ENCODE measurements at regions not wholly inside any gene's neighbourhood (a gene's known extent, or its start where the extent isn't known, plus 50 kb on each side); places are given as distances from the start of the nearest gene placed in this dataset.

- WGBS (ENCODE audit: insufficient coverage, insufficient read length) = no CpG with 5 or more reads among the region's 3 CpGs
- H3K36me3 ChIP-seq (ENCODE audit: control insufficient read depth, insufficient read depth, low read length) = no peaks in the 10 kb centered on the region
- no peaks in the 10 kb centered on the region for H3K9me3 ChIP-seq (ENCODE audit: control insufficient read depth, insufficient read depth, low read length)
- H3K4me3 ChIP-seq (ENCODE audit: low read length) = no peak overlapping the region
- no peaks in the 10 kb centered on the region for H3K27me3 ChIP-seq (ENCODE audit: control insufficient read depth, insufficient read depth, low read length)
- H3K27ac ChIP-seq (ENCODE audit: low read length) = no peak overlapping the region
- DNase-seq (ENCODE audit: low read depth, low spot score) = no peak
- H3K4me1 ChIP-seq (ENCODE audit: control insufficient read depth, insufficient read depth, low read length) = no peaks in the 10 kb centered on the region
Measured at GRCh38 chr7:82629583-82629982, 186.0 kb upstream of the CACNA2D1 start.

- Histone ChIP-seq H3K4me1 (ENCODE audit: control insufficient read depth, insufficient read depth, low read length) (no peaks in the 10 kb centered on the region), H3K36me3 (ENCODE audit: control insufficient read depth, insufficient read depth, low read length) (no peaks in the 10 kb centered on the region), H3K27me3 (ENCODE audit: control insufficient read depth, insufficient read depth, low read length) (no peaks in the 10 kb centered on the region), H3K4me3 (ENCODE audit: low read length) (no peak overlapping the region), H3K9me3 (ENCODE audit: control insufficient read depth, insufficient read depth, low read length) (no peaks in the 10 kb centered on the region), H3K27ac (ENCODE audit: low read length) (no peak overlapping the region)
- WGBS (ENCODE audit: insufficient coverage, insufficient read length) = no CpG with 5 or more reads among the region's 2 CpGs
- DNase-seq (ENCODE audit: low read depth, low spot score) = no peak
Measured at GRCh38 chr7:82625377-82625776, 181.8 kb upstream of the CACNA2D1 start.

DNA sequence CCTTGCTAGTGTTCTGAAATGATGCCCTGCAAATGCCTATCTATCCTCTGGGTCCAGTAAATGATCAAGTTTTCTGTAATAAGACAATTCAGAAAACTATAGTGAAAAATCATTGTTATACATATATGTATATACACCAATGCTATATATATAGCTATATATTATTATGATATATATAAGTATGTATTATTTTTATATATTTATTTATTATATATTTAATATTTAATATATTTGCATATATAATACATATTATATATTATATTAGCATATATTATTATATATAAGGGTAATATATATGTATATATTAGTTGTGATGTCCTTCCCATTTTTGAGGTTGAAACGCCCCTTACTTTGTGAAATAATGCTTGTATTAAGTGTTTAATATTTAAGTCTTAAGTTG is 181.4 kb upstream of the CACNA2D1 start:
- H3K27me3 ChIP-seq (ENCODE audit: control insufficient read depth, insufficient read depth, low read length) = no peaks in the 10 kb centered on the region
- no peaks in the 10 kb centered on the region for H3K9me3 ChIP-seq (ENCODE audit: control insufficient read depth, insufficient read depth, low read length)
- WGBS (ENCODE audit: insufficient coverage, insufficient read length) = no CpG with 5 or more reads among the region's 1 CpG
- H3K27ac ChIP-seq (ENCODE audit: low read length) = no peak overlapping the region
- no peak overlapping the region for H3K4me3 ChIP-seq (ENCODE audit: low read length)
- no peaks in the 10 kb centered on the region for H3K36me3 ChIP-seq (ENCODE audit: control insufficient read depth, insufficient read depth, low read length)
- DNase-seq (ENCODE audit: low read depth, low spot score) = no peak
- H3K4me1 ChIP-seq (ENCODE audit: control insufficient read depth, insufficient read depth, low read length) = no peaks in the 10 kb centered on the region

DNA sequence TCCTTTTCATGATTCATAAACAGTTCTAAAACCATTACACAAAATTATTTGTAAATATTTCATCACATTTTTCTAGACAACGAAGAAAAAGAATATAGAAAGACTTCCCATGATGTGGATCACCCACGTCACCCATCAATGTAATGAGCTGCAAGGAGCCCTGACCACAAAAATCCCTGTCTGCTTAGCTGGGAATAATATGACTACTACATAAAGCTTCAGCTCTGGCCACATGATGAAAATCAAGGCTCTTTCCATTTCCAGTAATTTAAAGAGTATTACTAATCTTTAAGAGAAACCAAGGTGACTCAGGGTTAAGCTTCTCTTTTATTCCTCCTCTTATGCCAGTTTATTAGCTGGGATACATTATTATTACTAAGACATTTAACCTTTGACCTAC is 180.8 kb upstream of the CACNA2D1 start:
- H3K4me1 ChIP-seq (ENCODE audit: control insufficient read depth, insufficient read depth, low read length) = no peaks in the 10 kb centered on the region
- H3K4me3 ChIP-seq (ENCODE audit: low read length) = no peak overlapping the region
- H3K36me3 ChIP-seq (ENCODE audit: control insufficient read depth, insufficient read depth, low read length) = no peaks in the 10 kb centered on the region
- H3K9me3 ChIP-seq (ENCODE audit: control insufficient read depth, insufficient read depth, low read length) = no peaks in the 10 kb centered on the region
- no peak overlapping the region for H3K27ac ChIP-seq (ENCODE audit: low read length)
- H3K27me3 ChIP-seq (ENCODE audit: control insufficient read depth, insufficient read depth, low read length) = no peaks in the 10 kb centered on the region
- DNase-seq (ENCODE audit: low read depth, low spot score) = no peak
- no CpG with 5 or more reads among the region's 2 CpGs for WGBS (ENCODE audit: insufficient coverage, insufficient read length)

- no peak overlapping the region for H3K27ac ChIP-seq (ENCODE audit: low read length)
- H3K27me3 ChIP-seq (ENCODE audit: control insufficient read depth, insufficient read depth, low read length) = no peaks in the 10 kb centered on the region
- H3K4me1 ChIP-seq (ENCODE audit: control insufficient read depth, insufficient read depth, low read length) = no peaks in the 10 kb centered on the region
- H3K9me3 ChIP-seq (ENCODE audit: control insufficient read depth, insufficient read depth, low read length) = no peaks in the 10 kb centered on the region
- no peak for DNase-seq (ENCODE audit: low read depth, low spot score)
- H3K4me3 ChIP-seq (ENCODE audit: low read length) = no peak overlapping the region
- H3K36me3 ChIP-seq (ENCODE audit: control insufficient read depth, insufficient read depth, low read length) = no peaks in the 10 kb centered on the region
Measured at GRCh38 chr7:82623812-82624211, 180.2 kb upstream of the CACNA2D1 start.

GRCh38 chr7:82617156-82617555 is 173.6 kb upstream of the CACNA2D1 start:
- Histone ChIP-seq H3K27me3 (ENCODE audit: control insufficient read depth, insufficient read depth, low read length) (no peaks in the 10 kb centered on the region), H3K4me3 (ENCODE audit: low read length) (no peak overlapping the region), H3K36me3 (ENCODE audit: control insufficient read depth, insufficient read depth, low read length) (no peaks in the 10 kb centered on the region), H3K4me1 (ENCODE audit: control insufficient read depth, insufficient read depth, low read length) (no peaks in the 10 kb centered on the region), H3K9me3 (ENCODE audit: control insufficient read depth, insufficient read depth, low read length) (no peaks in the 10 kb centered on the region), H3K27ac (ENCODE audit: low read length) (no peak overlapping the region)
- WGBS (ENCODE audit: insufficient coverage, insufficient read length) = no CpG with 5 or more reads among the region's 1 CpG
- no peak for DNase-seq (ENCODE audit: low read depth, low spot score)

GRCh38 chr7:82616059-82616728 is 172.6 kb upstream of the CACNA2D1 start:
- Histone ChIP-seq H3K27me3 (ENCODE audit: control insufficient read depth, insufficient read depth, low read length) (no peaks in the 10 kb centered on the region), H3K4me3 (ENCODE audit: low read length) (no peak overlapping the region), H3K36me3 (ENCODE audit: control insufficient read depth, insufficient read depth, low read length) (no peaks in the 10 kb centered on the region), H3K4me1 (ENCODE audit: control insufficient read depth, insufficient read depth, low read length) (no peaks in the 10 kb centered on the region), H3K9me3 (ENCODE audit: control insufficient read depth, insufficient read depth, low read length) (no peaks in the 10 kb centered on the region), H3K27ac (ENCODE audit: low read length) (no peak overlapping the region)
- no CpG with 5 or more reads among the region's 2 CpGs for WGBS (ENCODE audit: insufficient coverage, insufficient read length)
- DNase-seq (ENCODE audit: low read depth, low spot score) = no peak

- Histone ChIP-seq H3K36me3 (ENCODE audit: control insufficient read depth, insufficient read depth, low read length) (no peaks in the 10 kb centered on the region), H3K9me3 (ENCODE audit: control insufficient read depth, insufficient read depth, low read length) (no peaks in the 10 kb centered on the region), H3K27me3 (ENCODE audit: control insufficient read depth, insufficient read depth, low read length) (no peaks in the 10 kb centered on the region), H3K4me3 (ENCODE audit: low read length) (no peak overlapping the region), H3K27ac (ENCODE audit: low read length) (no peak overlapping the region), H3K4me1 (ENCODE audit: control insufficient read depth, insufficient read depth, low read length) (no peaks in the 10 kb centered on the region)
- WGBS (ENCODE audit: insufficient coverage, insufficient read length) = no CpG with 5 or more reads among the region's 3 CpGs
- no peak for DNase-seq (ENCODE audit: low read depth, low spot score)
Measured at GRCh38 chr7:82615527-82615926, 171.9 kb upstream of the CACNA2D1 start.

GRCh38 chr7:82609746-82610145 is 166.2 kb upstream of the CACNA2D1 start:
- Histone ChIP-seq H3K27ac (ENCODE audit: low read length) (no peak overlapping the region), H3K4me3 (ENCODE audit: low read length) (no peak overlapping the region), H3K4me1 (ENCODE audit: control insufficient read depth, insufficient read depth, low read length) (no peaks in the 10 kb centered on the region), H3K9me3 (ENCODE audit: control insufficient read depth, insufficient read depth, low read length) (no peaks in the 10 kb centered on the region), H3K27me3 (ENCODE audit: control insufficient read depth, insufficient read depth, low read length) (no peaks in the 10 kb centered on the region), H3K36me3 (ENCODE audit: control insufficient read depth, insufficient read depth, low read length) (no peaks in the 10 kb centered on the region)
- DNase-seq (ENCODE audit: low read depth, low spot score) = no peak

GRCh38 chr7:82605247-82605864 is 161.8 kb upstream of the CACNA2D1 start:
- no peaks in the 10 kb centered on the region for H3K4me1 ChIP-seq (ENCODE audit: control insufficient read depth, insufficient read depth, low read length)
- H3K9me3 ChIP-seq (ENCODE audit: control insufficient read depth, insufficient read depth, low read length) = no peaks in the 10 kb centered on the region
- DNase-seq (ENCODE audit: low read depth, low spot score) = peak; percentile 39
- no peak overlapping the region for H3K4me3 ChIP-seq (ENCODE audit: low read length)
- H3K27me3 ChIP-seq (ENCODE audit: control insufficient read depth, insufficient read depth, low read length) = no peaks in the 10 kb centered on the region
- no peak overlapping the region for H3K27ac ChIP-seq (ENCODE audit: low read length)
- no peaks in the 10 kb centered on the region for H3K36me3 ChIP-seq (ENCODE audit: control insufficient read depth, insufficient read depth, low read length)
- no CpG with 5 or more reads among the region's 4 CpGs for WGBS (ENCODE audit: insufficient coverage, insufficient read length)

GRCh38 chr7:82602066-82602465 is 158.5 kb upstream of the CACNA2D1 start:
- H3K9me3 ChIP-seq (ENCODE audit: control insufficient read depth, insufficient read depth, low read length) = no peaks in the 10 kb centered on the region
- no peaks in the 10 kb centered on the region for H3K27me3 ChIP-seq (ENCODE audit: control insufficient read depth, insufficient read depth, low read length)
- H3K27ac ChIP-seq (ENCODE audit: low read length) = no peak overlapping the region
- no CpG with 5 or more reads among the region's 7 CpGs for WGBS (ENCODE audit: insufficient coverage, insufficient read length)
- H3K36me3 ChIP-seq (ENCODE audit: control insufficient read depth, insufficient read depth, low read length) = no peaks in the 10 kb centered on the region
- H3K4me1 ChIP-seq (ENCODE audit: control insufficient read depth, insufficient read depth, low read length) = no peaks in the 10 kb centered on the region
- no peak overlapping the region for H3K4me3 ChIP-seq (ENCODE audit: low read length)
- DNase-seq (ENCODE audit: low read depth, low spot score) = no peak
